GM06990 (cell line): ENCODE measurements at regions not wholly inside any gene's neighbourhood (a gene's known extent, or its start where the extent isn't known, plus 50 kb on each side); places are given as distances from the start of the nearest gene placed in this dataset.
"Not testable (repeated sequence)": the region's sequence is repeated elsewhere in the genome, so short reads cannot be mapped to it uniquely, and the experiment has no call there.

Source experiments
- DNase-seq: peaks from one replicate; pipeline ENCODE4 v3.0.0-alpha.2; 2011; ENCODE audit not compliant: insufficient read length; ENCODE audit errors: extremely low read depth
- H3K27me3 ChIP-seq: replicated peaks from 2 replicates; pipeline ENCODE4 v1.6.0; 2011; ENCODE audit warnings: low read length; ENCODE audit not compliant: control insufficient read depth, insufficient read depth
- H3K36me3 ChIP-seq: 2 replicates; pipeline ENCODE4 v1.5.1; 2011; ENCODE audit warnings: low read length; ENCODE audit not compliant: control insufficient read depth, insufficient read depth
- H3K4me3 ChIP-seq: replicated peaks from 2 replicates; pipeline ENCODE4 v1.5.1; 2011; ENCODE audit warnings: low read depth, mild to moderate bottlenecking, control low read depth, low read length
- CTCF ChIP-seq: IDR thresholded peaks from 2 replicates; pipeline ENCODE4 v1.5.1; 2011; ENCODE audit warnings: low read length, control low read depth, mild to moderate bottlenecking, inconsistent platforms; ENCODE audit not compliant: insufficient read depth, poor library complexity, severe bottlenecking

- H3K4me3 ChIP-seq = no peak overlapping the region
- H3K27me3 ChIP-seq = no peaks in the 10 kb centered on the region
- no peaks in the 10 kb centered on the region for H3K36me3 ChIP-seq
- DNase-seq = no peak
- TF ChIP-seq CTCF = no peak
These were observed 292.3 kb upstream of the CNTN5 start for GRCh38 chr11:98728421-98728820.

GRCh38 chr11:98729118-98729517 is 291.6 kb upstream of the CNTN5 start:
- H3K27me3 ChIP-seq = no peaks in the 10 kb centered on the region
- H3K36me3 ChIP-seq = no peaks in the 10 kb centered on the region
- DNase-seq = no peak
- no peak overlapping the region for H3K4me3 ChIP-seq
- TF ChIP-seq CTCF = no peak

GRCh38 chr11:98732947-98733346 is 287.8 kb upstream of the CNTN5 start:
- DNase-seq = no peak
- H3K4me3 ChIP-seq = no peak overlapping the region
- H3K27me3 ChIP-seq = no peaks in the 10 kb centered on the region
- TF ChIP-seq CTCF = no peak
- no peaks in the 10 kb centered on the region for H3K36me3 ChIP-seq

GRCh38 chr11:98733378-98733777 is 287.4 kb upstream of the CNTN5 start:
- not testable (repeated sequence) for H3K36me3 ChIP-seq, H3K27me3 ChIP-seq, DNase-seq, H3K4me3 ChIP-seq

GRCh38 chr11:98734686-98735085 is 286.1 kb upstream of the CNTN5 start:
- Histone ChIP-seq H3K36me3 (no peaks in the 10 kb centered on the region), H3K4me3 (no peak overlapping the region), H3K27me3 (no peaks in the 10 kb centered on the region)
- no peak for TF ChIP-seq CTCF
- no peak for DNase-seq

- Histone ChIP-seq H3K36me3 (no peaks in the 10 kb centered on the region), H3K27me3 (no peaks in the 10 kb centered on the region), H3K4me3 (no peak overlapping the region)
- DNase-seq = no peak
- TF ChIP-seq CTCF = no peak
These were observed 283.9 kb upstream of the CNTN5 start for GRCh38 chr11:98736833-98737232.
